ENCODE measurements at regions not wholly inside any gene's neighbourhood (a gene's known extent, or its start where the extent isn't known, plus 50 kb on each side); places are given as distances from the start of the nearest gene placed in this dataset.

- DNase-seq (ENCODE audit: extremely low spot score), result no peak
- CTCF ChIA-PET, result no interaction called here
- POLR2A ChIA-PET, result no interaction called here
- TF ChIP-seq FOXM1 (IDR thresholded peaks at IDR 0.05; ENCODE audit: borderline replicate concordance) (no peak), LEF1 (IDR thresholded peaks at IDR 0.05; ENCODE audit: borderline replicate concordance) (no peak), BHLHE40 (IDR thresholded peaks at IDR 0.05; ENCODE audit: borderline replicate concordance) (no peak), PKNOX1 (IDR thresholded peaks at IDR 0.05) (no peak), SP1 (IDR thresholded peaks at IDR 0.05) (no peak), ELF4 (IDR thresholded peaks at IDR 0.05) (no peak), FOXA1 (IDR thresholded peaks at IDR 0.05) (no peak)
Measured at GRCh38 chr15:49706805-49707204, 86.0 kb downstream of the DTWD1 start.

GRCh38 chr15:49707598-49707997 is 86.8 kb downstream of the DTWD1 start:
- no peak for TF ChIP-seq FOXM1 (IDR thresholded peaks at IDR 0.05; ENCODE audit: borderline replicate concordance)
- no peak for TF ChIP-seq PKNOX1 (IDR thresholded peaks at IDR 0.05)
- no peak for TF ChIP-seq L3MBTL2 (conservative IDR thresholded peaks at IDR 0.05)
- no peak for TF ChIP-seq ELF4 (IDR thresholded peaks at IDR 0.05)
- no peak for TF ChIP-seq CTBP1 (IDR thresholded peaks at IDR 0.05; ENCODE audit: borderline replicate concordance)
- no peak for TF ChIP-seq BHLHE40 (IDR thresholded peaks at IDR 0.05; ENCODE audit: borderline replicate concordance)
- TF ChIP-seq LEF1 (IDR thresholded peaks at IDR 0.05; ENCODE audit: borderline replicate concordance), result no peak
- TF ChIP-seq FOXK2 (IDR thresholded peaks at IDR 0.05), result no peak
- no peak for TF ChIP-seq TARDBP (IDR thresholded peaks at IDR 0.05)
- no peak for TF ChIP-seq ARNT (IDR thresholded peaks at IDR 0.05)
- TF ChIP-seq FOXA1 (IDR thresholded peaks at IDR 0.05), result no peak
- TF ChIP-seq NFRKB (IDR thresholded peaks at IDR 0.05), result no peak
- no peak for TF ChIP-seq SUZ12 (IDR thresholded peaks at IDR 0.05)
- TF ChIP-seq SP1 (IDR thresholded peaks at IDR 0.05), result no peak
- no peak for TF ChIP-seq ZNF384 (IDR thresholded peaks at IDR 0.05)
- no peak for TF ChIP-seq HDGF (IDR thresholded peaks at IDR 0.05; ENCODE audit: borderline replicate concordance)
- ChIA-PET CTCF (no interaction called here), POLR2A (no interaction called here)
- DNase-seq (ENCODE audit: extremely low spot score), result no peak

- no peak for DNase-seq (ENCODE audit: extremely low spot score)
- no peak for TF ChIP-seq FOXM1 (IDR thresholded peaks at IDR 0.05; ENCODE audit: borderline replicate concordance)
- POLR2A ChIA-PET, result no interaction called here
- CTCF ChIA-PET, result no interaction called here
Measured at GRCh38 chr15:49709646-49710214, 88.9 kb downstream of the DTWD1 start.

GRCh38 chr15:49712162-49712561 is 91.3 kb downstream of the DTWD1 start:
- TF ChIP-seq FOXK2 (IDR thresholded peaks at IDR 0.05) (no peak), SP1 (IDR thresholded peaks at IDR 0.05) (no peak), ELF4 (IDR thresholded peaks at IDR 0.05) (no peak), L3MBTL2 (conservative IDR thresholded peaks at IDR 0.05) (no peak), CTBP1 (IDR thresholded peaks at IDR 0.05; ENCODE audit: borderline replicate concordance) (no peak), HDGF (IDR thresholded peaks at IDR 0.05; ENCODE audit: borderline replicate concordance) (no peak), TARDBP (IDR thresholded peaks at IDR 0.05) (no peak), FOXM1 (IDR thresholded peaks at IDR 0.05; ENCODE audit: borderline replicate concordance) (no peak), ZNF384 (IDR thresholded peaks at IDR 0.05) (no peak)
- CTCF ChIA-PET, result no interaction called here
- no peak for DNase-seq (ENCODE audit: extremely low spot score)
- POLR2A ChIA-PET, result no interaction called here

- CTCF ChIA-PET, result no interaction called here
Measured at GRCh38 chr15:49712846-49713450, 92.1 kb downstream of the DTWD1 start.

GRCh38 chr15:49715211-49715610 is 94.4 kb downstream of the DTWD1 start:
- ChIA-PET CTCF (no interaction called here), POLR2A (no interaction called here)
- no peak for DNase-seq (ENCODE audit: extremely low spot score)
- TF ChIP-seq FOXA1 (IDR thresholded peaks at IDR 0.05) (no peak), SP1 (IDR thresholded peaks at IDR 0.05) (no peak), NFRKB (IDR thresholded peaks at IDR 0.05) (no peak), L3MBTL2 (conservative IDR thresholded peaks at IDR 0.05) (no peak), BHLHE40 (IDR thresholded peaks at IDR 0.05; ENCODE audit: borderline replicate concordance) (no peak), CTBP1 (IDR thresholded peaks at IDR 0.05; ENCODE audit: borderline replicate concordance) (no peak), PKNOX1 (IDR thresholded peaks at IDR 0.05) (no peak), HDGF (IDR thresholded peaks at IDR 0.05; ENCODE audit: borderline replicate concordance) (no peak), ZNF384 (IDR thresholded peaks at IDR 0.05) (no peak), FOXK2 (IDR thresholded peaks at IDR 0.05) (no peak), LEF1 (IDR thresholded peaks at IDR 0.05; ENCODE audit: borderline replicate concordance) (no peak), FOXM1 (IDR thresholded peaks at IDR 0.05; ENCODE audit: borderline replicate concordance) (no peak), ELF4 (IDR thresholded peaks at IDR 0.05) (no peak), TARDBP (IDR thresholded peaks at IDR 0.05) (no peak), ARNT (IDR thresholded peaks at IDR 0.05) (no peak), SUZ12 (IDR thresholded peaks at IDR 0.05) (no peak)

More at GRCh38 chr15:49712846-49713450, 92.1 kb downstream of the DTWD1 start:
- POLR2A ChIA-PET, result no interaction called here
- TF ChIP-seq PKNOX1 (IDR thresholded peaks at IDR 0.05), result no peak
- no peak for DNase-seq (ENCODE audit: extremely low spot score)
